HG02852 (cell line): ENCODE measurements at regions not wholly inside any gene's neighbourhood (a gene's known extent, or its start where the extent isn't known, plus 50 kb on each side); places are given as distances from the start of the nearest gene placed in this dataset.
"Not testable (repeated sequence)": the region's sequence is repeated elsewhere in the genome, so short reads cannot be mapped to it uniquely, and the experiment has no call there.

Experiments
- ATAC-seq: cut with Tn5 transposase; IDR thresholded peaks from one replicate; pipeline ENCODE4 v1.9.1; 2021; ENCODE audit warnings: mild to moderate bottlenecking, moderate library complexity; ENCODE audit not compliant: unreplicated experiment

DNA sequence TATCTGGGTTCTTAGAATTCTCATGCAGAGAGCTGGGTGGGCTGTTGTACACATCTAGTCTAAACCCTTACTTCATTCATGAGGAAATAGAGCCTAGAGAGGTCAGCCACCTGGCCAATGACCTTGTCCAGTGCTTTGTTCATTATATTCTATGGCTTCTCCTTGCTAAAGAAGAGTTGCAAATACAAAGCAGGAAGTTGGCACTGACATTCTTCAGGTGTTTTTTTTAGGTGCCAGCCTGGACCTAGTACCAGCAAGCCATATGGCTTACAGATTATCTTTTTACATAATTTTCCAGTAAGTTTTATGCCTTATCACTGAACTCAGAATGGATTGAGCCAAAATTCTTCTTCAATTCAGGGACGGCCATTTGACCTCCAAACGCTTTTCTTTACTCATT, 54.7 kb upstream of the PGM2 start:
- ATAC-seq, result no peak

DNA sequence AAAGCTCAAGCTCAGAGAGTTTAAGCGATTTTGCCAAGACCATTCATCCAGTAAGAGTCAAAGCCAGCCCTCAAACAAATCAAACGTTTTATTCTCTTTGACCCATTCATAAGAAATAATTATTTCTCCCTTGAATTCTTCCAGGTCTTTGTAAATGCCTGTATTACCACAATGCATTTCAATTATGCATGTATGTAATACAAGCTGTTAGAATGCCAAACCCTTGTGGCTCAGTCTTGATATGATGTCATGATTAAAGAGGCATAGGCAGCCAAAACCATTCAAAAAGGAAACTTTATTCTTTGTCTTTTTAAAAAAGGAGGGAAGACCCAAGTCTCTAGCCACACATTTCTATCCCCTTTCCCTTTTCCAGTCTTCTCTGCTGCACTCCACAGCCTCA, 56.5 kb upstream of the PGM2 start:
- ATAC-seq, result no peak

DNA sequence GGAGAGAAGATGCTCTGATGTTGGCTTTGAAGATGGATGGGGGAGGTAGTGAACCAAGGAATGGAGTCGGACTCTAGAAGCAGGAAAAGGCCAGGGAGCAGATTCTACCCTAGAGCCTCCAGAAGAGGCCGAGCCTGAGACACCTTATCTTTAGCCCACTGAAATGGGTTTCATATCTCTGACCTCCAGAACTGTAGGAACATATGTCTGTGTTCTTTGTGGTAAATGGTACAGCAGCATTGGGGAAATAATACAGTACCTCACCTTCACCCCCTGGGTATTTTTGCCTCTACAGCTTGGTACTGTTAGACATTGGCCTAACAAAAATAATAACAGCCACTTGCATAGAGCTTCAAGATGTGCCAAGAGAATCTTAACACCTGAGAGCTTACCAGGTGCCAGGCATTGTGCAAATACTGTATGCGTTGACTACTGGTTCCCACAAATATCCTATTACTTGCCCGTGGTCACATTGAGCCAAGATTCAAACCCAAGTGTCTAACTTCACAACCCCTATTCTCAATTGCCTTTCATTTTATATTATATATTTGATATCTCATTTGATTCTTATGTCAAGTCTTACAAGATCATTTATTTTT, 57.0 kb upstream of the PGM2 start:
- no peak for ATAC-seq

DNA sequence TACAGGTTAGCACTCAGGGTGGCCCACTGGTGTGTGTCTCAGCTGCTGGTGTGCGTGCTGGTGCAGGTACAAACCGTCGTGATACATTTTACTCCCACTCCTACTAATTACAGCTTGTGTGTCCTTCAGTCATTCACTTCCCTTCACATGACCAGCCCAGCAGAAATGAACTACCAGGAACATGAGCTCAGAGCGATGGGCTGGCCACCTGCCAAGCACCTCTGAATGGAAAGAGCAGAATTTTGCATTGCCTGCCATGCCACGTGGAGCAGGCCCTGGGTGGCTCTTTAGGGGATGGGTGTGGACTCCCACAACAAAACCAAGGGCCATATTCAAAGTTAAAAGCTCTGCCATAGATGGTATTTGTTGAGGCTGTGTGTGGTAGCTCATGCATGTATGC, 58.9 kb upstream of the PGM2 start:
- no peak for ATAC-seq

DNA sequence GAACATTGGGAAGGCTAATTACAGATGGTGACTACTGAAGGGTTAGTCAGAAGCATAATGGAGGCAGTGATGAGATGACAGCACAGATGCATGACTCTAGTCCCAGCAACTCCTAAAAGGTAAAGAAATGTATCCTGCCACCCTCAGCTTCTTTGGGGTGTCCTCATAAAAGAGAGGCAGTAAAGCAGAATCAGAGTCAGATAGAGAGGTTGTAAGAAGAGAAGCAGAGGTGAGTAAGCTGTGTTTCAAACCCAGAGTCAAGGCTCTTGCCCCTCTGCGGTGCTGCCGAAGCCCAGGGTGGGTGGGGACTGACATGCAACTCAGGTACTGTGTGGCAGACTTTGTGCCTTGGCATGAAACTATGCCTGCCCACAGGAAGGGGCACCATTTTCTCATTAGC, 59.5 kb upstream of the PGM2 start:
- no peak for ATAC-seq

DNA sequence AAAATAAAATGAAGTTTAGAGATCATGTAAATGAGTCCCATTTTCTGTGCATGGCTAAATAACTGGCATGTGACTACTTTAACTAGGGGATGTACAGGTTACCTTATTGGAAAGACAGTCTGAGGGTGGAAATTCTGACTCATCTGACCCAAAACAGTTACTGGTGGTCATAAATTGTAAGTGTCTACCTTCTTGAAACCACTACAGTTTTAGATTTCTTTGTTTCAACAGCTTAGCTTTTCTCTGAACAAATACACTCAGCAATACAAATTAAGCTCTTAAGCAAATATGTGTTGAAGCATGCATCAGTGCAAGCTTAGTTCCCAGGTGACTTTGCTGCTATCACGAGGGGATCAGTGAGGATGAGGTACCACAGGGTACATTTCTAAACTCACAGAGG, 60.7 kb upstream of the PGM2 start:
- ATAC-seq, result peak; percentile 79

DNA sequence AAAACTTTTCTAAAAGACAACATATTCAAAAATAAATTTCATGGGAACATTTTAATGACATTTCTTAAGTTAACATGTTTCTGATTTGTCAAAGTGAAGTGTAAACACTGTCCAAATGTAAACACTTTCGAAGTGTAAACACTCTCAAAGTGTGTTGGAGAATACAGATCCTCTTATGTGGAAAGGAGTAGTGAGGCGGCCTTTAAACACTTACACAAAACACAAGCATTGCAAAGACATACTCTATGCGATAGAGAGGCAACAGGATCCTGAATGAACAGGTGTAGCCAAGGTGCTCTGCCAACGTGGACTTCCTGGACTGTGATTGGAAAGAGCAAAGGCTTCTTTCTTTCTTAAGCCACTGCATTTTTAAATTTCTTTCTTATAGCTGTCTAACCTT, 62.7 kb upstream of the PGM2 start:
- no peak for ATAC-seq

DNA sequence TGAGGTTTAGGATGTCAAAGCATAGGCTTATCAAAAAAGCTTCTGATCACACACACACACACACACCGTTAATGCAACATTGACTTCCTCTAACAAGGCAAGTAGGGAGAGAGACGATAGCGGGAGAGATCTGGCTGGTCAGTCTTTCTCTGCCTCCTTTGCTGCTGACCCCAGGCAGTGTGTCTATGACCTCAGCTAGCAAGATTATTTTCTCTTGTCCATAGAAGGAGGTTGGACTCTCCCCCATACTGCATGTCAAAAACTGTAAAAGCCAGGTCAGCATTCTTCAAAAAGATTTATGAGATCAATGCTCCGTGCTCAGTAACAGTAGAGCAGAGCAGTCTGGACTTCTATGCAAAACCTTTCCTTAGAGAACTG, 63.5 kb upstream of the PGM2 start:
- ATAC-seq, result no peak

DNA sequence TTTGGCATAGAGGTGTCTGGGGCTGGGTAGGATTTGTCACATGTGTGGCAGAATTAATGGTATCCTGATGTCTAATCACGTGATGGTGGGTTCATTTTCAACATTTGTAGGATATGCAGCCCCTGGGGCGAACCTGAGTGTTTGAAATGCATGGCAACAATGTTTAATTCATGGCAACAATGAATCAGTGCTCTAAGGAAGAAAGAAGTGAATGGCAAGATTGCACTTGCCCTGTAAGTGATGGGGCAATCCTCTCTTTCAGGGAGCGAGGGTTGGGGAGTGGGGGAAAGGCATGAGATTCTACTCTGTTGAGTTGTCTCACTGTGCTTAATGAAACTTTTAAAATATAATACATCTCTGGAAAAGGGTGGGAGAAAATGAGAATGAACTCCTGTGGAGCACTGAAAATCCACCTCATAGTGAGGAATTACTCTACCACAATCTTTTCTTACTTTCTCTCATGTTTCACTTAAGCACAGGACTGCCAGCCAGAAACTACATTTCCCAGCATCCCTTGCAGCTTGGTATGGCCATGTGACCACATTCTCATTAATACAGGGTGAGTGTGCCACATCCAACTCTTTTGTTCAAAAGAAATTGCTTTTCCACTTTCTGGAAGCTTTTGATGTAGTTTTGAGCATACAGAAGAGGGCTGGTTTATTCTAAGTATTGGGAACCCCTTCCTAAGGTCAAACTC, 64.0 kb upstream of the PGM2 start:
- no peak for ATAC-seq

DNA sequence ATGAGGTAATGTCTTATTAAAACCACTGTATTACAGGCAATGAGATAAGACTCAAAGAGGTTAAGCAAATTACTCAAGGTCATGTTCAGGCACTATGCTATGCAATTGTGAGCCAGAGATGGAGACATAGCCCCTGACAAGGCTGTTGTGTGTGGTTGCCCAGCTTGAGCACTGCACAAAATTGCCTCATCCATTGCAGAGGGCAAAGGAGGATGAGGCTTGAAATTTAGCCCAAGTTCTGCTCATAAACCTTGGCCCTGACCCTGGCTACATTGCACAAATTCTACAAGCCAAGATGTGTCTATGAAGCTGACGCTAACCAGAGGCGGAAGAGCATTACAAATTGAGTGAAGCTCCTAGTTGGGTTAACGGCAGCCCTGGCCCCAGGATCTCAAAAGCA, 65.6 kb upstream of the PGM2 start:
- ATAC-seq, result no peak

DNA sequence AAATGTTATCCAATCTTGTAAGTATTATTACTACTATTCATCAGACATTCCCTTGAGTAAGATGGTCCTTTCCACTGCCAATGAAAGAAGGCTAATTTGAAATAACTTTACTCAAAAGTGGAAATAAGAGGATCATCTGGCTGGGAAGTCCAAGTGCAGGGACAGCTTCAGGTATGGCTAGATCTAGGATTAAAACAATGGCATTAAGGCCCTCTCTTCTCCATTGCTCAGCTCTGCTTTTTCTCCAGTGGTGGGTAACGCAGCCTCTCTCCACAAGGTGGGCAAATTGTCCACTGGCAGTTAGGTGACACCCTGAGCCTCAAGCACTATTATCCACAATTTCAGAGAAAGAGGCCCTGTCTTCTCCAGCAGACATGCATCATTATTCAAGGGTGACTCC, 66.7 kb upstream of the PGM2 start:
- ATAC-seq, result no peak

DNA sequence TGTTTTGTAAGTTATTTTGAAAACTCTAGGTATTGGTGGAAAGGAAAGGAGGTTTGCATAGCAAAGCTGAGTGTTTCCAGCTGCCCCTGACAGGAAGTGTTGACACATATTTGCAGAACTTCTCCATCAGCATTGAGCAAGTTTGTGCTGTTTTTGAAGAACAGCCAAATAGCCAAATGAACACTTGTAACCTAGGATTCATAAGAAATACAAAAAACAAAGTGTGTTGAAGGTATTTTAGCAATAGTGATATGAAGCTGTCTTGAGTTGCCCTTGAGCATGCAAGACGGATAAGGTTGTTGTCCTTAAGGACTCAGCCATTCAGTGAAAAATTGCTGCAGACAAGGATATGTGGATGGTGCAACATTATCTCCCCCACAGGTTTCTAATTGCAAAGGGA, 68.3 kb upstream of the PGM2 start:
- no peak for ATAC-seq

DNA sequence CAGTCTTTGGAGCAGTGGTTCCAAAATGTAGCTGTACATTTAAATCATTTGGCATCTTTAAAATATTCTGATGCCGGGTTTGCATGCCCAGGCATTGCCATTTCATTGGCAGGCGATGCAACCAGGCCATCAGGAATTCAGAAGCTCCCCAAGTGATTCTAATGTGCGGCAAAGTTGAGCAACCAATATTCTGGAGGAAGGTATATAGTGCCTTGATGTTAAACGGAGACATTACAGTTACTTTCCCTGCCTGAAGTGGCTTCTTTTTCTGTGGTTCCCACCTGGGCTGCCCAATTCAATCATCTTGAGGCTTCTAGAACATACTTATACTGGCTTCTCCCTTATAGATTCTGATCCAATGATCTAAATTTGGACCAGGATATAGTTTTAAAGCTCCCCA, 68.7 kb upstream of the PGM2 start:
- ATAC-seq, result no peak

DNA sequence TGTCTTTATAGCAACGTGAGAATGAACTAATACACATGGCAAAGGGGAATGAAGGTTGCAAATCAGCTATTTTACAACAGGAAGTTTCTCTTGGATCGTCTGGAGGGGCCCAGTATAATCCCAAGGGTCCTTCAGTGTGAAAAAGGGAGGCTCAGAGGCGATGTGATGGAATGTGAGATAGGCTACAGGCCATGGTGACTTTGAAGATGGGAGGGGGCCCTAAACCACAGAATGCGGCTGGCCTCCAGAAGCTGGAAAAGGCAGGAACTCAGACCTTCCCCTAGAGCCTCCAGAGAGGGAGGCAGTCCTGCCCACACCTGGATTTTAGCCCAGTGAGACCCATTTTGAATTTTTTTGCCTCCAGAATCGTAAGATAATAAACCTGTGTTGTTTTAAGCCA, 69.4 kb upstream of the PGM2 start:
- ATAC-seq, result no peak

DNA sequence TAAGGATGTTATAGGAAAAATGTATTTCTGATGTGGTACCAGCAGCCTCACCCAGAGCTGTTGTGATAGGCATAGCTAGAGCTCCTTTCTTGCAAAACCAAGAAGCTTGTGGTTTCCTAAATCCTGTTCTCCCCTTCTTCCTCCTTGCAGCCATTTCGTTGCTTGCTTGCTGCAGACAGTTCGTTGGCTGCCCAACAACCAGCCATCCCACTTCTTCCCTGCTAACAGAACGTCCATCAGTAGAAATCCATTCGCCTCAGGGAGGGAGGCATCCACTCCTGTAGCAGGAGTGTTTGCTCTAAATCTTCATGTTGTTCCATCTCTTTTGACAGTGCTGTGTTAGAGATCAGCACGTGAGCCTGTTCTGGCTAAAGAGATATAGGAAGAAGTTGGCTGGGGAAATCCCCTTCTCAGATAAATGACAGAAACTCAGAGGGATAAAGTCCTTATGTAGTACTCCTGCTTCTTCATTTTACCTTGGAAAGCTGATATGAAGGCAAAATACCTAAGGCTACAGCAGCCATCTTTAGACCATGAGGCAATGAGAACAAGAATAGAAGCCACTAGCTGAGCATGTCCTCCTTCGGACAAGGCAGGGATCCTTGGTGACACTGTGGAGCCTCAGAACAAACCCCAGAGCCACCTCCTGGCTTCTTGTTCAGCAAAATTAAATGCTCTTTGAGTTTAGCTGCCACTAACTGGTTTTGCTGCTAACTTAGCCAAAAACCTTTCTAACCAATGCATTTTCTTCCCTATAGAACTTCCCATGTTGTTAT, 68.4 kb upstream of the RELL1 start:
- no peak for ATAC-seq

DNA sequence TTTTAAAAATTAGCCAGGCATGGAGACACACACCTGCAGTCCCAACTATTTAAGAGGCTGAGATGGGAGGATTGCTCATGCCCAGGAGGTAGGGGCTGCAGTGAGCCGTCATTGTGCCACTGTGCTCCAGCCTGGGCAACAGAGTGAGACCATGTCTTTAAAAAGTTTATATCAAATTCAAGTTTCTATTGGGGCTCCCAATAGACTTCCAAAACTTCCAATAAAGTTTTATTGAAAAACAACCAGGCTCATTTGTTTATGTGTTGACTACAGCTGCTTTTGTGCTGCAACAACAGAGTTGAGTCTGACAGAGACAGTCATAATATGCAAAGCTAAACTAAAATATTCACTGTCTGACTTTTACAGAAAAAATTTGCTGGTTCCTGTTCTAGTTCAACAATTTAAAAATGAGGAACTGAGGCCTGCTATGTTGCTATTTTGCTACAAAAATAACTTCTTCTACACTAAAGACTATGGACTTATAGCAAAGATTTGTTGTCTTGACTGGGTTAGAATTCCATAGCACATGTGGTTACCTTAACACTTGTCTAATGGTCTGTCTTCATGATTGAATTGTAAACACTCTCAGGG, 63.3 kb upstream of the RELL1 start:
- ATAC-seq, result peak; percentile 79

DNA sequence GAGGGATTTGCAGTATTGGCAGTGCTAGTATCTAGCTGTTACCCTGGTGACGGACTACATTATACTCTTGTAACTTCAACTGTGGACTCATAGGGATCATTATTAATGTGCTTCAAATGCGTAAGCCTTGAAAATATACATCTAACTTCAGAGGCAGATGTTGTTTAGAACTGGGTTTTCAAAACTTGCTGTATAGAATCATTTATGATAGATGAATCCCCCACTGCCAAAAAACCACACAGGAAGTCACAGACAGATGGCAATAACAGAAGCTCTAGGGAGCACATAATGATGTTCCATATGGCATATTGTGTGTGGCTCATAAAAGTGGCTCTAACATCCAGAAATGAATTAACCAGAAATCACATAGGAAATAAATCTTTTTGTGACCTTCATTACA, 62.3 kb upstream of the RELL1 start:
- no peak for ATAC-seq

DNA sequence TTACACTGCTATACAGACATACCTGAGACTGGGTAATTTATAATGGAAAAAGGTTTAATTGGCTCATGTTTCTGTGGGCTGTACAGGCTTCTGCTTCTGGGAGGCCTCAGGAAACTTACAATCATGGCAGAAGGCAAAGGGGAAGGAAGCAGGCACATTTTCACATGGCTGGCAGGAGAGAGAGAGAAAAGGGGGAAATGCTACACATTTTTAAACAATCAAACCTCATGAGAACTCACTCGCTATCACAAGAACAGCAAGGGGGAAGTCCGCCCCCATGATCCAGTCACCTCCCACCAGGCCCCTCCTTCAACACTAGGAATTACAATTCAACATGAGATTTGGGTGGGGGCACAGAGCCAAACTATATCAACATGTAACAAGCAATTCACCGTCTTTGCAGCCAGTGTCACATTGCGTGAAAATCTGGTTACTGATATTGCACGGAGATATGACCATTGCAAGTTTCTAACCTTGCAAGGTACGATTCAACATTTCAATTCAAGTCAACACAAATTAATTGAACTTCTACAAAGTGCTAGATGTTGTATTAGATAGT, 61.7 kb upstream of the RELL1 start:
- no peak for ATAC-seq

DNA sequence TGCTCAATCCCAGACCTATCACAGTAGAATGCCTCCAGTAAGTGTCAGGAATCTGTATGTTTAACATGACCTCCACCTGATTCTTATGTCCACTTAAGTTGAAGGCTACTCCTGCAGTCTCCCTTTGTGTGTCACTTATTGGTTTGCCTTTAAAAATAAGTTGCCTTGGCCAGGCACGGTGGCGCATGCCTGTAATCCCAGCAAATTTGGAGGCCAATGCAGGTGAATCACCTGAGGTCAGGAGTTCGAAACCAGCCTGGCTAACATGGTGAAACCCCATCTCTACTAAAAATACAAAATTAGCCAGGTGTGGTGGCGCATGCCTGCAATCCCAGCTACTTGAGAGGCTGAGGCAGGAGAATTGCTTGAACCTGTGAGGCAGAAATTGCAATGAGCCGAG, 60.7 kb upstream of the RELL1 start:
- not testable (repeated sequence) for ATAC-seq

DNA sequence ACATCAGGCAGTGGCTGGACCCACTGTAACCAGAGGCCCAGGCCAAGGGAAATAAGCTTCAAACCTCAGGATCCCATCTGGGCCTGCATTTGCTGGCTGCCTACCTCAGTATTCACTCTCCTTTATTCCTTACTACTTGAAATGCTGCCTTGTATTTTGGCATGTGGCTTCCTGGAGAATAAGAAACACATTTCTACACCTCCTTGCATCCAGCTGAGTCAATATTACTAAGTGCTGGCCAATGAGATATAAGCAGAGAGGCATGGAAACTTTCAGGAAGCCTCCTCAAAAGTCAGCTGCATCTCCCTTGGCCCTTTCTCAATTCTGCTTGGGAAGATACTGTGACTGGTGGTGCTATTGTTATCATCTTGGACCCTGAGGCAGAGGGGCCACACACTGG, 59.8 kb upstream of the RELL1 start:
- no peak for ATAC-seq

DNA sequence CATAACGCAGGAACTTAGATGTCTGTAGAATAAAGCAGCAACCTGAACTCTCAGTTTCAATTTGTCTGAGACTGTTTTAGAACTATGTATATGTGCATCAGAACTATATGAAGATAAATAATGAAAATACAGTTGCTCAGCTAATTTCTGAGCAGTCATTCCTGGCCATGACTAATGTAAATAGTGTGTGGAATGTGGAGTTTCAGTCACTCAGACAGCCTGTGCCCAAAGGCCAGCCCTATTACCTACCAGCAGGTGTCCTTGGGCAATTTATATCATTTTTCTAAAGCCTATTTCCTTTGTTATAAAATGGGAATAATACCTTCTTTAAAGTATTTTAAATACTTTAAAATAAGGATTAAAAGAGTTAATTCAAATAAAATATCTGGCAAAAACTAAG, 56.0 kb upstream of the RELL1 start:
- no peak for ATAC-seq

DNA sequence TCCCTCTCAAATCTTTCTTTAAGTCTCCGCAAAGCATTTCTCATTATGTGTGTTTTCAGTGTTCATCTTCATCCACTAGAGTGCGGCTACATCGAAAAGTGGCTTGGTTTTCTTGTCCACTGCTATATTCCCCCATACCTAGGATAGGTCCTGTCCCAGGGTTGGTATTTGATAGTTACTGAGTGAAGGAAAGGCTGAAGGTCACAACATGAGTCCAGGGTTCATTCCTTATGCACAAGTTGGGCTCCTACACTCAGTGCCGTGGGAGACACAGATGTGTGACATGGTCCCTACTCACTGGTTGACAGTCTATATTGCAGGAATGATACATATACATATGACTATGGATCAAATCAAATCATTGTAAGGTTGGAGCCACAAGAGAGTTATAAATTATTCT, 55.4 kb upstream of the RELL1 start:
- no peak for ATAC-seq
